ENCODE measurements at regions not wholly inside any gene's neighbourhood (a gene's known extent, or its start where the extent isn't known, plus 50 kb on each side); places are given as distances from the start of the nearest gene placed in this dataset.

DNA sequence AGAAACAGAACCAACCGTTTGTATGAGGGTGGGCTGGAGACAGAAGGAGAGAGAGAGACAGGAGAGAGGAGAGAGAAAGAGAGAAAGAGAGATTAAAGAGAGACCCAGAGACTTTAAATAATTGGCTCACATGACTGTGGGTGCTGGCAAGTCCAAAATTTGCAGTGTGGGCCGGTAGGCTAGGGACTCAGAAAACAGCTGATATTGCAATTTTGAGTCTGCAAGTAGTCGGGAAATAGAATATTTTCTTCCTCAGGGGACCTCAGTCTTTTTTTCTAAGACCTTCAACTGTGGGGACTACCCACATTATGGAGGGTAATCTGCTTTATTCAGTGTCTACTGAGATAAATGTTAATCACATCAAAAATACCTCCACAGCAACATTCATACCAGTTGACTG is 1439.0 kb downstream of the CDH11 start:
- TF ChIP-seq, protein P1, sequence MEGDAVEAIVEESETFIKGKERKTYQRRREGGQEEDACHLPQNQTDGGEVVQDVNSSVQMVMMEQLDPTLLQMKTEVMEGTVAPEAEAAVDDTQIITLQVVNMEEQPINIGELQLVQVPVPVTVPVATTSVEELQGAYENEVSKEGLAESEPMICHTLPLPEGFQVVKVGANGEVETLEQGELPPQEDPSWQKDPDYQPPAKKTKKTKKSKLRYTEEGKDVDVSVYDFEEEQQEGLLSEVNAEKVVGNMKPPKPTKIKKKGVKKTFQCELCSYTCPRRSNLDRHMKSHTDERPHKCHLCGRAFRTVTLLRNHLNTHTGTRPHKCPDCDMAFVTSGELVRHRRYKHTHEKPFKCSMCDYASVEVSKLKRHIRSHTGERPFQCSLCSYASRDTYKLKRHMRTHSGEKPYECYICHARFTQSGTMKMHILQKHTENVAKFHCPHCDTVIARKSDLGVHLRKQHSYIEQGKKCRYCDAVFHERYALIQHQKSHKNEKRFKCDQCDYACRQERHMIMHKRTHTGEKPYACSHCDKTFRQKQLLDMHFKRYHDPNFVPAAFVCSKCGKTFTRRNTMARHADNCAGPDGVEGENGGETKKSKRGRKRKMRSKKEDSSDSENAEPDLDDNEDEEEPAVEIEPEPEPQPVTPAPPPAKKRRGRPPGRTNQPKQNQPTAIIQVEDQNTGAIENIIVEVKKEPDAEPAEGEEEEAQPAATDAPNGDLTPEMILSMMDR (IDR thresholded peaks at IDR 0.05): no peak

DNA sequence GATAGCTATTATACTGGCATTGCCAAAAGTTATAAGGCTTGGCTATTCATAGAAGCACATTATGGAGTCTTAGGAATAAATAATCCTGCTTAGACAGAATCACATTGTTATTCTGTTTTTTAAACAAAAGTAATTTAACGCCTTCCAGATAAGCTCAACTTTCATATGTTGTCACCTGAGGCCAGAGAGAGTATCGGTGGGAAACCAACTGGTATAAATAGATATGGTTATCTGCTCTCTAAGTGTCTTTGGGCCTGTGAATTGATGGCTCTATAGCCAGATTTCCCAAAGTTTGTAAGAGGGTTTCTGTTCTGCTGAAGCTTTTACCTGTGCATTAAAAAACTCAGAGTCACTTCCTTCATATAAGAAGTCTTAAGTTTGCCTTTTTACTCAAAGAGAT is 1449.4 kb downstream of the CDH11 start:
- TF ChIP-seq, protein P1 (IDR thresholded peaks at IDR 0.05): no peak

DNA sequence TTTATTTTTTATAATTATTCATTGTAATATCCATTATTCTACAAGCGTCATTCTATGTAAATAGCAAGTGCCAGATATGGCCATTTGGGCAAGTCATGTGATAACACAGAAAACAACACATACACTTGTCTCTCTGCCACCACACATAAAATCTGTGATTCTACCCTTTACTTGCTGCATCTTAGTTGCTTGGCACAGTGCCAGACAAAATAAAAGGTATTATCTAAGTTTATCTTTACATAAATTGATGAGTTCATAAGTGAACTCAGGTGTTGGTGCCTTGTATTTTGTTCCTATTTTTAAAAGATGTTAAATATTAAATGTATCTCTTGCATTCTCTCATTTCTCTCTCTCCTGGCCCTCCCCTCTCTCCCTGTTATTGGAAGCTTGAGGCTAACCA is 1458.7 kb downstream of the CDH11 start:
- TF ChIP-seq, protein P1 (IDR thresholded peaks at IDR 0.05): no peak

DNA sequence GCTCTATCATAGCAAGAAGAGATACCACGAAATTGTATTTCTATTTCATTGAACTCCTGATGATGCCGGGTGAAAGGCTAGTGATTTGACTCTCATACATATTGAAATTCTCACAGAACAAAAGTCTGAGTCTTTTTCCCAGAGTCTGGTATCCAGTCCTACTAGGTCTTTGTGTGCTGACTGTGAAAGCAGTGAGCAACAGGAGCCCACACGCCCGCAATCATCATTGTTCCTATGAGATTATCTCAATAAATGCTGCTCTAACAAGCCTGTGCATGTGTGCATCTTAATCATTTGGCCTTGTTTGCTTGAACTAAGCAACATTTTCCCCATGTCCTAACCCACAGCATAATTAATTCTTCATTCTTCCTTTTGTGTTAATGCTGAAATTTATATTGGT is 1466.0 kb downstream of the CDH11 start:
- TF ChIP-seq, protein P1 (IDR thresholded peaks at IDR 0.05): no peak

DNA sequence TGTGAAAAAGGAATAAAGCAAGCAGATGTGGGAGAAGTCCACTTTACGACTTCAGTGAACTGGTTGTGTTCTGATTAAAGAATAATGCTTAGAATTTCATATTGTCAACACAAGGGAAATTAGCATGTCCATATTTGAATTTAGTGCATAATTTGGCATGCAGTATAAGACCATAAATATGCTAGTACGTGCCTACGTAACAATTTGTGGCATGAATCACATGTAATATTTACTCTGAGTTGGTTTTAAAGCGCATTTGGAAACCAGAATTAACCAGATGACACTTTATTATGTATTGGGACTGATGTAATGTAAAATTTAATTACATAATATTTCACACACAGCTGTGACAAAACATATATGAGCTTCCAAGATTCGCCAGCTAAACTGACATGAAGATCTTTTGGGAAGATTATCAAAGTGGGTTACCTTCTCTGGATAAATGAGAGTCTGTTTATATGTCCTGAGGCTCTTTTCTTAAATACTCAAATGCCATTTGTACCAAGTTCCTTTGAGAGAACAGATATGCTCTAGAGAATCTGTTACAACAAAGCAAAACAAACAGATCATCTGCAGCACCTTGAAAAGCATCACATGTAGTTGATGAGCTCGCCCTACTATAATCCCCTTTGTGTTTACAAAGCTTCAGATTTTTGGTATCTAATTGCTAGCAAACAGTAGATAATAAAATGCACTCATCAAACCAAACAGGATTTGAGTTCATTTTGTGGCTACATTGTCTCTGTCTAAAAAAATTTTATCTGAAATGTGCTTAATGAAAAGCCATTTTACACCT is 1468.6 kb downstream of the CDH11 start:
- TF ChIP-seq, protein P1 (IDR thresholded peaks at IDR 0.05): no peak

DNA sequence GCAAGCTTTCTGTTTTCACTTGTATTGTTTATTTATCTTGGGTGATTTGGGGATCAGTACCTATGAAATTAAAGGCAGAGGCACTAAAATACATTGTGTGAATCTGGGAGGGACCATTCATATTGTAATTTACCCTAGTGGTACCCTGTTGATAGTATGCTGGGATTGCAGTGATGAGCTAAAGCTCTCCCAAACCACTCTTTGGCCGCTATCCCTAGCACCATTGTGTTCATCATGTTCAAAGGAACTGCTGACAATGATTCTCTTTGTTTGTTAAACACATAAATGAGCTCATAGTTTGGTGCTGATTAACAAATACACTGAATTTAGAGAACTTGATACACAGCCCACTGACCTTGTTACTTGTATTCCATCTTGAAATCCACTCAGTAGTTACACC is 1469.8 kb downstream of the CDH11 start:
- TF ChIP-seq, protein P1 (IDR thresholded peaks at IDR 0.05): no peak

DNA sequence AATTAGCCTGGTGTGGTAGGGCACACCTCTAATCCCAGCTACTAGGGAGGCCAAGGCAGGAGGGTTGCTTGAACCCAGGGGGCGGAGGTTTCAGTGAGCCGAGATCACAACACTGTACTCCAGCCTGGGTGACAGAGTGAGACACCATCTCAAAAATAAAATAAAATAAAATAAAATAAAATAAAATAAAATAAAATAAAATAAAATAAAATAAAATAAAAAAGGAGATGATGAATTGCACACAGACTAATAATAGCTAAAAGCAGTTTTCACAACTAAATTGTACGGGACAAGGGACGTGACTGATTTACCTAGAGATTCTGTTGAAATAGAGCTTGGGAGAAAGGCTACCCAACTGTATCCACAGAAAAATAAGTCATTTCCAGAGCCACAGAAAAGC is 1471.3 kb downstream of the CDH11 start:
- TF ChIP-seq, protein P1 (IDR thresholded peaks at IDR 0.05): no peak

DNA sequence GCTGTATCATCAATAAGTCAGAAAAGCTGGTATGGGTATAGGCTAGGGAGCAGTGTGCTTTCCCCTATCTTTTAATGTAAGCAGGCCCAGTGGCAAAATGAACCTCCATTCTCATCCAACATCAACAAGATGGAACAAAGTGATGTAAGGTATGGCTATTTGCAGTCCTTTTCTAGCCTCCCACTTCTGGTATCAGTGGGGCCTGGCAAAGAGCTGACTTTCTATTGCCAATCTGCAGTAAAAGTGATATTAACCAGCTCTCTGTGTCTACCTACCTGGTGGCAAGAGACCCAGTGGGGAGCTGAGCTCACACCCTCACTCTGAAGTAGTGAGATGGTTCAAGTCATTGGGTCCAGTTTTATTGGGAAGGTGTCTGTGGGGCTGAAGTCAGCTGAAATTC is 1492.6 kb downstream of the CDH11 start:
- TF ChIP-seq, protein P1 (IDR thresholded peaks at IDR 0.05): no peak
